NCI-H510A (cell line): ENCODE measurements at regions not wholly inside any gene's neighbourhood (a gene's known extent, or its start where the extent isn't known, plus 50 kb on each side); places are given as distances from the start of the nearest gene placed in this dataset.
"Not testable (repeated sequence)": the region's sequence is repeated elsewhere in the genome, so short reads cannot be mapped to it uniquely, and the experiment has no call there.

Experiments
- DNase-seq: peaks from one replicate; lab custom pipeline; 2025; lab: John Stamatoyannopoulos, UW

DNA sequence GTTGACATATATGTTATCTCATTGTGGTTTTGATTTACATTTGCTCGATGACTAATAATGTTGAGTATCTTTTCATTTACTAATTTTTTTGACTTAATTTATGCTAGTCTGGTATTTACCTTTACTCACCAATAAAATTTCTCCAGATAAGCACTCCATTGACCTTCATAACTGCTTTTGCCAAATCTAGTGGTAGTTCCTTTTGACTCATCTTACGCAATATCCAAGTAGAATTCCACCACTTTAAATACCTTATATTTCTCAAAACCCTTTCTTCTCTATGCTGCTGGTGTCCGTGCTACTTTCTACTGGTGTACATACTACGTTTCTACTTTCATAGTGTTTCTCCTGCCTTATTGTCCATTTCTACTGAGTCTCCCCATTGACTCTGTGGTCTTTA lies 407.6 kb upstream of the SPHKAP start:
- DNase-seq = no peak

DNA sequence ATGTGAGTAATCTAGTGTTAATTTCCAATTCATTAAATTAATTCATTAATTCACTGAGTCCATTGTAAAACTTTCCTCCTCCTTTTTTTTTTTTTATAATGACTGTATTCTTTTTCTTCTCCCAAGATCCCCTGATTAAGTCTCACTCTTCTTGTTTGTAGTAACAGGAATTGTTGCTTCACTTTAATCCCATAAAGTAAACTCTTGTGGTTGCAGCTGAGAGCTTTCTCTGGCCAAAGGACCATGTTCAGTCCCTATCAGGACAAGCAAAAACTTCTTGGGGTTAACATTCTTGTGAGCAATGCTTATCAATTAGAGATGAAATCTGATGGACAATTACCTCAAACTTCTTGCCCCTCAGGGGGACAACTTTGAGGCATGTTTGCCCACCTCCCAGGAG lies 400.2 kb upstream of the SPHKAP start:
- no peak for DNase-seq

DNA sequence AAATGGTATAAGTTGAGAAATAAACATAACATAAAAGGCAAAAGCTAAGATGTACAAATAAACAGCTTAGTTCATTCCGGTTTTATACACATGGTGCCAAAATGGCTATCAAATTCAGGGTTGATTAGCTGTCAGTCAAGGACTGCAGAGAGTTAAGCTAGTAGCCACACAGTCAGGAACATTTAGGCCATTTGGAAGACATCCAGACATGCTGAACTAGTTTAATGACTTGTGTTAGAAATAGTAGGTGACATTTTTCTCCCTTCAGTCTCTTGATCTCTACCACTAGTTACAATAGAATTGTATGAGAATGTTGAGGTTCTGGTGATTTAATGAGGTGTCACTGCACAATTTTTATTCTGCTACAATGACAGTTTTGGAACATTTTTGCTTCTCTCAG lies 394.4 kb upstream of the SPHKAP start:
- no peak for DNase-seq

DNA sequence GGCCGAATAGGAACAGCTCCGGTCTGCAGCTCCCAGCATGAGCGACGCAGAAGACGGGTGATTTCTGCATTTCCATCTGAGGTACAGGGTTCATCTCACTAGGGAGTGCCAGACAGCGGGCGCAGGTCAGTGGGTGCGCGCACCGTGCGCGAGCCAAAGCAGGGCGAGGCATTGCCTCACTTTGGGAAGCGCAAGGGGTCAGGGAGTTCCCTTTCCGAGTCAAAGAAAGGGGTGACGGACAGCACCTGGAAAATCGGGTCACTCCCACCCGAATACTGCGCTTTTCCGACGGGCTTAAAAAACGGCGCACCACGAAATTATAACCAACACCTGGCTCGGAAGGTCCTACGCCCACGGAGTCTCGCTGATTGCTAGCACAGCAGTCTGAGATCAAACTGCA lies 386.8 kb upstream of the SPHKAP start:
- not testable (repeated sequence) for DNase-seq

DNA sequence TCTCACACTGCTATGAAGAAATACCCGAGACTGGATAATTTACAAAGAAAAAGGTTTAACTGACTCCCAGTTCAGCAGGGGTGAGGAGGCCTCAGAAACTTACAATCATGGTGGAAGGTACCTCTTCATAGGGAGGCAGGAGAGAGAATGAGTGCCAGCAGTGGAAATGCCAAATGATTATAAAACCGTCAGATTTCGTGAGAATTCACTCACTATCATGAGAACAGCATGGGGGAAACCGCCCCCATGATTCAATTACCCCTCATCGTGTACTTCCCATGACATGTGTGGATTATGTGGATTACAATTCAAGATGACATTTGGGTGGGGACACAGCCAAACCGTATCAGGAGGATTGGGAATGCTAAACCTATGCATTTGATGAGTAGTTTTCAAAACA lies 380.3 kb upstream of the SPHKAP start:
- no peak for DNase-seq

DNA sequence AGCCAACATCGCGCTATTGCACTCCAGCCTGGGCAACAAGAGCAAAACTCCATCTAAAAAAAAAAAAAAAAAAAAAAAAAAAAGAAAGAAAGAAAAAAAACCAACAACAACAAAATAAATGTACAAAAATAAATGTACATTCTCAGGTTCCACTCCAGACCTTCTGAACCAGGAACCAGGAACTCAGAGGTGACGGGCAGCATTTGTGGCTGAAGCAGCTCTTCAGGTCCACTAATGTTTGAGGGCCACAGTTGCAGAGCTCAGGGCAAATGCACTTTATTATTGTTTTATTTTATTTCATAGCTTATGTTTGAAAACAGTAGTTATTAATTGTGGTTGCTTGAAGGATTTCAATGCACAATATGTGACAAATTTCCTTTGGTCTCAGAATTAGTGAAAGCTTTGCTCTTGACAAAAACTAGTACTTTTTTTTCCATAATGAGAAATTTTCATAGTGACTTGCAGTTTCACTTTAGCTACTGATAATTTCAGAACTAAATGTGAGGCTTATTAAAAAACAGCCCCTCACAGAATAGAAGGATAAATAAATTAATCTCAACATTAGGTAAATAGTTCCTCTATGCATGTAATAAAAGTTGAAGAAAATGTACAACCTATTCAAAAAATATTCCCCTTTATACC lies 378.4 kb upstream of the SPHKAP start:
- DNase-seq = no peak

DNA sequence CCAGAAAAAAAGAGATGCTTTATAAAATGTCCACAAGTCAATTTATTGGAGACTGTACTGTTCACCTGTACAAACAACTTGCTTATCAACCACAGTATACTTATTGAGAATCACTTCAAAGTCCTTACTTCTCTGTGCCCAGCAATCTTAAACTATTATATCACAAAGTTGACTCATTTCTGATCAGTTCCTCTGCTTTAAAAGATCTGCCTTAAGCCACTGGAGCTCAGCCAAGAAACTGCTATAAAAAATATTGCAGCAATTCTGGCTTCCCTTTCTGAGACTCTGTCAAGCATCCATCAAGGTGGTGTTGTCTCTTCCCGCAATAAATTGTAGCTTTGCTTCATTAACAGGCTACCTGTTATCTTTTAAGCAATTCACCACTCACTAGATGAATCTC lies 375.2 kb upstream of the SPHKAP start:
- no peak for DNase-seq

DNA sequence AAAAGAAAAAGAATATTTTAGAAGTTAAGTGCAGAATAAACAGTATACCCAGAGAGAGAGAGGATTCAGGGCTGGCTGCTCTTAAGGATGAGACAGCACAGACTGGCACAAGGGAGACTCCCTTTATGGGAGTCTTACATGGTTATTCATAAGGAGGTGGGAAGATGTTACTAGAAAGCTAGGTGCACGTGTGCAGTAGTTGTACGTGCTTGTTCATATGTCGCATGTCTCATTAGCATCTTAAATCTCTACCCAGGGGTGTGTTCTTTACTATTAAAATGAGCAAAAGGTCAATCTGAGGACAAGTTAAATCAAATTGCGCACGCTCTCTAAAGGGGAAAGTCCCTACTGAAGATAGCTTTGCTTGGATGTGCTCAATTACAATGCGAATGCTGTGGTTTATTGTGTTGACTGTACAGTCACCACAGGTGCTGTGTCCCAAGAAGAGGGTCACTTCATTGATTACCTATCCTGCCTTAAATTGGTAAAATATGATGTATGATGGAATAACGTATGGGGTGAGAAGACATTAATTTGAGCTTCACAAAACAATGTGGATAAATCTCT lies 368.0 kb upstream of the SPHKAP start:
- DNase-seq = no peak

DNA sequence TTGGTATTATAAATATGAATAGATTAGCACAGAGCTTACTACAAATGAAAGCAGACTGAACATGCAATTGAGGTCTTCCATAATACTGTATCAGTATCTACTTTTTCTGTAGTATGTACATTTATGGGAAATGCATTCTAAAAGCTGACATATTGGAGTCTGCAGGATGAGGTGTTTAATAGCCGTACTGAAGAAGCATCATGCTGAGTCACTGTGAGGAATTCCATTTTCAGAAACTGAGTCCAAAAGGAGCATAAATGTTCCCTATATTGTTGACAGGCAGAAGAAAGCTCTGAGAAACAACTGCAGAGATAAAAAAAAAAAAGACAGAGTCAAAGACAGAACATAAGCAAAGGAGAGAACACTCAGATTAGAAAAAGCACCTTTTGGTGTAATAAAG lies 366.7 kb upstream of the SPHKAP start:
- no peak for DNase-seq

DNA sequence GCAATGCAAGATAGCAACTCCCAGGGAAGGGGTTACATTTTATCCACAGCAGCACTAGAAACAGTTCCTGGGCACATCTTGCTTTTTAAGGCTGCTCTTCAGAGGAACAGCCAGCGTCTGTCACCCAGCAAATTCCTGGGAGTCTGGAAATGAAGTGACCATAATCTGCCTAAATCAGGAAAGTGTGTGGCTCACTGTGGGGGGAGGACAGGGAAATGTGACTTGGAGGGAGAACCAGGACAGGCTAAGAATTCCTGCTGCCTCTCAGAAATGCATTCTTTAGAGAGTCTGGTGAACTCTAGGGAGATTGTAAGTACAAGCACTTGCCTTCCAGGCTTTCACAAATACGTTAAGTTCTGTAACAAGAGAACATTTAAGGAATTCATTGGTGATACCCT lies 364.3 kb upstream of the SPHKAP start:
- no peak for DNase-seq

DNA sequence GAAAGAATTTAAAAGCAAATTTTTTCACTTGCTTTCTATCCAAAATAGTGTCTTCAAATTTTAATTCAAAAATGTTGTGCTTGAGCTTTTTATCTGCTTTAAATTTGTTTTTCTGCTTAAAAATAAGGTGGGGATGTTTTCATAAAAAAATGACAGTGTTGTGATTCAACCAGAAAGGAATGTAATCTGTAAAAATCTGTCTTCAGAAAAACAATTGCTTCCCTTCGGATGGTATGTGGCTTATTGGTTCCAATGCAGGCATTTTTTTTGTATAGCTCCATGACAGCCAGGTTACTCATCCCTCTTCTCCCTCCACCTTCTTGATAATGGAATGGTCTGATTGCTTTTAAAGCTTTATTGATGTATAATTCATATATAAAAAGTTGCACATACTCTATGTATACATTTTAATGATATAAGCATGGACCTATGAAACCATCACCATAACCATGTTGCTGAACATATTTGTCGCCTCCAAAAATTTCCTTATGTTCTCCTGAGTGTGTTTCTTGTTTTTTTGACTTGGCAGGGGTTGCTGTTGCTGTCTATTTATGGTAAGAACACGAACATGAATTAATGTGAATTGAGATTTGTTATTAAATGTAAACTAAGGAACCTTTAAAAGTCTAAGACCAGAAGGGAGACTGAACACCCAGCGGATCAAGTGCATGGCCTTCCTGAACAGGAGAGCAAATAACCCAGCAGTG lies 363.7 kb upstream of the SPHKAP start:
- DNase-seq = no peak

DNA sequence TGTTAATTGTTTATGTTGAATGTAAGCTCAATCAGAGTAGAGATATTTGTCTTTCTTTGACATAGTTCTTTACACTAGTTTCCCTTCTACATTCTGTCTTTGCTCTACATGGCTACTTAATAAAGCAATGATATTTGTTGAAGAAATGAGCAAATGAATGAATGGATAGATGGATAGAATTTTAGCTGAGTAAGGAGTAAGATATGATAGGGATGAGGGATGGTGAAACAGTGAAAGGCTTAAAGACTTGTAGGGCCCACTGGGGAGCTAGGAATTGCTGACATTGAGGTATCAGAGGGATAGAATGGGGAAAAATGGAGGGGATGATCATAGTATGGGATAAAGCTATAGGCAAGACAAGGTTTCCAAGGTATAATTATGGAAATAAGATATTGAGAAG lies 361.6 kb upstream of the SPHKAP start:
- DNase-seq = no peak

DNA sequence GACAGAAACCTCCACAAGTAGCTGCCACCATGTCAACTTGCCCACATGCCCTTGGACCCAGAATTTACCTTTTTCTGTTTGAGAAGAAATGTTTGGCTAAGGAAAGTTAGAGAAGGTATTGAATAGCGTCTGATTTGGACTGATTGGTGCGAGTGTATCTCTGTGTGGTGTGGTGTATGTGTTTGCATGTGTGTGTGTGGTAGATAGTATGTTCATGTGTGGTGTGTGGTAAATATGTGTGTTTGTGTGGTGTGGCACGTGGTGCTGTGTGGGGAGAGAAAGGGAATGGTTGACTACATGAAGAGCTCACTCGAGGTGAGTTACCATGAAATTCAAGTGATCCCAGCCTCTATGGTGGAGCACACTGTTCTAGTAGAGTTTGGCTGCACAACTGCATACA lies 360.8 kb upstream of the SPHKAP start:
- no peak for DNase-seq

DNA sequence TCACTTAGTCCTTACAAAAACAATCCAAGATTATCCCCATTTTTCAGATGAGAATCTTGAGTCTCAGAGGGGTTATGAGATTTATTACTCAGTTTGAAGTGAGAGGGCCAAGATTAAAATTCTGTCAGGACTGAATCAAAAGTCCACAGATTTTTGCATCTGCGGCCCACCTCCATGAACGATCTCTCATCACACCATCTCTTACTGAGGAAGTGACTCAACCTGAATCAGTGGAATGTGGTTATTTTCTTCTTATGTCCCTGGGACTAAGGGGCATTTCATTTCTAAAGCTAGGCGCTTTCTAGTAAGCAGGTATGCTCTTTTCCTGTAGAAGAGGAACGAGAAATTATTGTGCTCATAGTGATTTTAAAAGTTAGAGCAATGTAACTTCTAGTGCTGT lies 360.3 kb upstream of the SPHKAP start:
- DNase-seq = no peak

DNA sequence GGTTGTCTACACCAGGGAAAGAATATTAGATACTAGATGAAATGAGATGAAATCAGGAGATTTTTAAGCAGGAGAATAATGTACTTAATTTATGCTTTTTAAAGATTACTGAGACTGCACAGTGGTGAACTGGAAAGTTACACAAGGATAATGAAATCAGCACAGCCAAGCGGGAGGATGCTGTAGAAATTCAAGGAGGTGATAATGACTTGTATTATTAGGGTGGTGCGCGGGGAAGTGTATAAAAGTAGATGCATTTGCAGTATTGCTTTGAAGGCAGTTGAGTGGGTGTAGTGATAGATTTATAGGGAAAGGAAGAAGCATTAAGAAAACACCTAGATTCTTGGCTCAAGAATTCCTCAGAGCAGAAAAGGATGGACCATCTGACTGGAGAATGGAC lies 359.5 kb upstream of the SPHKAP start:
- no peak for DNase-seq

DNA sequence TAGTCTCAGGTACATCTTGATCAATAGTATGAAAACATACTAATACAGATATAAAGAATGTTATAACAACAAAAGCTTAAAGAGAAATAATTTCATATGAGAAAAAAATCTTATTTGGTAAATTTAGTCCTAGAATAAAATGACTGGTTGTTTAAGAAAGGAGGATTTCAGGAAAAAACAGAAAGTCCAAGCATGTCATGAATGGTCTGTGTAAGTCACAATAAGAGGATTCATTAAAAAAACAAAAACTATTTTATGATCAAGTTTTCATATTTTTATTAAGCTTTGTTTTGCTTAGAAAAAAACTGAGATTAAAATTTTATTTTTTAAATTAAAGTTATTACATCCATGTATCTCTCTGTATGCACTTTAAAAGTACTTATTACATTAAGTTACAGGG lies 353.9 kb upstream of the SPHKAP start:
- DNase-seq = no peak

DNA sequence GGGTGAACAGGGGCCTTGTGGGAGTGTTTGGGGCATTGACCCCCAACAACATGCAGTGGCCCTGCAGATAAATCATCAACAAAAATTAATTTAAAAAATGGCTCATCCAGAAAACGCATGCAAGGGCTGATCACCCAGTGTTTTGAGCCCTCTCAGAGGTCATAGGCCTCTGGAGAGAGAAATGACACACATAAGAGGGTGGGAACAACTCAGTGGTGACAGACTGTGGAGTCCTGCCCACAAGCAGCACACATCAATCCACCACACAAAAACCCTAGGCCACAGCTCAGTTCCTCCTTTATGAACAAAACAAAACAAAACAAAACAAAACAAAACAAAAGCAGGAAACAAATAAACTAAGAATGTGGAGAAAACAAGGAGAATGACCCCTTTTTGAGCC lies 351.7 kb upstream of the SPHKAP start:
- no peak for DNase-seq

DNA sequence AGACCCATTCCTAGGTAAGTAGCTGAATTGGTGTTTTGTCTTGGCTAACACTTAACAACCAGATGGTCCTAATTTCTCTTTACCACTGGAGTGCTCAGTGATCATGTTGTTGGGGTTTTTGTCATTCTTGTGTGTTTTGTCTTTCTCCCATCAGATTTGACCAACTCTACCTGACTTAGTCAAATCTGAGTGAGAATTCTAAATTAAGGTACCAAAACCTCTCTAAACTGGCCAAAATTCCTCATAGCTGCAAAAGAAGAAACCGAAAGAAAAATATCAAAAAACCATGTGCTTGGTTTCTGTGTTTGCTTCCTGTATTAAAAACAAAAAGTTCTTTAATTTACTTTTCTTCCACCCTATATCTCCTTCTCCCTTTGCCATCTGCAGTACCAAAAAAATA lies 350.7 kb upstream of the SPHKAP start:
- DNase-seq = no peak

DNA sequence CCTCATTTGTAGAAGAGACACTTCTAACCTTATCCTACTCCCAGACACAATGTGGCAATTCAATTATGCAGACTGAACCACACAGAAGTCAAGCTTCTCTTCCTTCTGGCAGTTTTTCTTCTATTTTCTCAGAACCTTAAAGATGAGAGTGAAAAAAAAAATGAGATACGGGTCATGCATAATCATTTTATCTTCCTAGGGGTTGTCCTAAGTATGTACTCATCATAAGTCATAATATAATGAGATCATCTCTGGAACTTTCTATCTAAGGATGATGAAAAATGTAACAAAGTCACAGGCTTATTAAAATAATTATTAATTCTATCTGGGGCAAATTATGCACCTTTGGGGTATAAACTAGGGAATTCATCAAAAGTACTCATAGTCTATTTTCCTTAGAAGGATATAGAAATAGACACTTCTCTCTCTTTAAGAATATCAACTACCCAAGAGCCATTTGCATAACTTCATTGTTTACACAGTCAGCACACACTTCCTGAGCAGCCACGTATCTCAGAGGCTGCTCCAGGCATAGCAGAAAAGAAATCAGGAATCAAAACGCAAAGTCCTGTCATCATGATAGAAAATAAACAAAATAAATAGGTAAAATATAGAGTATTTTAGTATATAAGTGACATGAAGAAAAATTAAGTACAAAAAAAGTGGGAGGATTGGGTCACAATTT lies 345.9 kb upstream of the SPHKAP start:
- DNase-seq = no peak

DNA sequence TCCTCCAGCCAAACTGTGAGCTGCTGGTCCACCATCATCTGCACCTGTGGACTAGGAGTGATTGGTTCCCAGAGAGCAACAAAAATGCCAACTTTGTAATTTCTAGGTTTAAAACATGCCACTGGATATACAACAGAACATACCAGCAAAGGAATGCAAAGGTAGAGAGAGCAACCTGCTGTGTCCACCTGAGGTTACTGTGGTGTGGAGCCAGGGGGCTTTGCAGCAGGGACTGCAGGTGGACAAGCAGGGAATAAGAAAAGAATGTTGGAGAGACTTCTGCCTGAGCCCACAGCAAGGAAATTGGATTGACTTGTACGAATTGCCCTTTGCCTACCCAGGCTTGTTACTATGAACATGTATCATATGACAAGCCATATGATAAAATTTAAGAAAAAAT lies 345.2 kb upstream of the SPHKAP start:
- DNase-seq = no peak

DNA sequence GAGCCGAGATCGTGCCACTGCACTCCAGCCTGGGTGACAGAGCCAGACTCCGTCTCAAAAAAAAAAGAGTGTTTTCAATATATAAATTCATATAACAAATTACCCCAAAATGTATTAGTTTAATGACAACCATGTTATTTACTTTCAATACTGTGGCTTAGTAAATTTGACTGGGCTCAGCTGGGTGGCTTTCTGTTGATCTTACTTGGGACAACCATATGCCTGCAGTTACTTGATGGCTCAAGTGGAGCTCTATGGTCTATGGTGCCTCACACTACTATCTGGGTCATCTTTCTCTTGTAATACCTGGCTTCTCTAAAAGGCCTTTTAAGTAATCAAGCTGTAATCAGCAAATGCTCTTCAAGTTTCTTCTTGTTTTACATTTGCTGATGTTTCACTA lies 341.5 kb upstream of the SPHKAP start:
- DNase-seq = no peak

DNA sequence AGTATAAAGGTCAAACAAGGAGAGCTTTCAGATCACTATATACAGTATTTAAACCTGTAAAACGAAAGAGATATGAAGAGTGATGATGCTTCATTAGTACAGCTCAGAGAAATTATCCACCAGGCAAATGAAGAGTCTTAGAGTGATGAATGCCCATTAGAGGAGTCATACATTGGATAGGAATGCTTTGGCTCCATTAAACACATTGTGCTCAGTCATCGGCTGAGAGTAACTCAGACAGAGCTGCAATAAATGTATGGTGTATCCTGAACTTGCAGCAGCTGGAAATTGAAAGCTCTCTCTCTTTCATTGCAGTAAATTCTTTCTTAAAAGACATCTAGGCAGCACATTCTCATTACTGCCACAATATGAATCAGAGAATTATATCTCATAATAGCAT lies 340.8 kb upstream of the SPHKAP start:
- no peak for DNase-seq

DNA sequence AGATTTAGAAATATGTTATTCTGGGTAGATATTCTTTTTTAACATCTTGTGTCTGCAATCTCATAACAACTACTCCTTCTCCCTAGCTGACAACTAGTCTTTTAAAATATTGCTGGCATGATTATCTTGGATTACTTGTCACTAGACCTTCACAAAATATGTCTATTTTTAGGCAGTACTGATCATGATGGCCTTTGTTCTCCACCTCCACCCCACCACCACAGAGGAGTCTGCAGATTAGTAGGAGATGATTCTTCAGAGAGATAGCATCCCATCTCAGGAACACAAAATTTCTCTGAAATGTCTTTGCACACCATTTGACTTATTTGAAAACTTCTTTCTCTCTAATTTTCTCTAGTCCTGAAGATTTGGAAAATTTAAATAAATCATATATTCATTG lies 338.1 kb upstream of the SPHKAP start:
- DNase-seq = no peak
